GM12875 (cell line): ENCODE measurements at regions not wholly inside any gene's neighbourhood (a gene's known extent, or its start where the extent isn't known, plus 50 kb on each side); places are given as distances from the start of the nearest gene placed in this dataset.

ENCODE experiments used
- H3K4me3 ChIP-seq: one replicate; pipeline ENCODE4 v1.5.1; 2011; ENCODE audit warnings: low read depth, low read length, control low read depth
- TF ChIP-seq, protein P1 (sequence below): IDR thresholded peaks from 2 replicates; pipeline ENCODE4 v1.5.1; 2011; ENCODE audit warnings: low read depth, mild to moderate bottlenecking, control low read depth, inconsistent platforms, low read length, moderate library complexity, borderline replicate concordance; ENCODE audit not compliant: insufficient read depth

DNA sequence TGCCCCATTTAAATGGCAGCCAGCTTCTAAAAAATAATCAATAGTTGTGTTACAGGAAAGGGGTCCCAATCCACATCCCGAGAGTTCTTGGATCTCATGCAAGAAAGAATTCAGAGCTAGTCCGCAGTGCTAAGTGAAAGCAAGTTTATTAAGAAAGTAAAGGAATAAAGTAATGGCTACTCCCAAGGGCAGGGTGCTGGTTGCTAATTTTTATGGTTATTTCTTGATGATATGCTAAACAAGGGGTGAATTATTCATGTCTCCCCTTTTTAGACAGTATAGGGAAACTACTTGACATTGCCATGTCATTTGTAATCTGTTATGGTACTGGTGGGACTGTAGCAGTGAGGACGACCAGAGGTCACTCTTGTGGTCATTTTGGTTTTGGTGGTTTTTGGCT is 591.3 kb downstream of the LRFN5 start:
- H3K4me3 ChIP-seq: no peak overlapping the region
- TF ChIP-seq, protein P1, sequence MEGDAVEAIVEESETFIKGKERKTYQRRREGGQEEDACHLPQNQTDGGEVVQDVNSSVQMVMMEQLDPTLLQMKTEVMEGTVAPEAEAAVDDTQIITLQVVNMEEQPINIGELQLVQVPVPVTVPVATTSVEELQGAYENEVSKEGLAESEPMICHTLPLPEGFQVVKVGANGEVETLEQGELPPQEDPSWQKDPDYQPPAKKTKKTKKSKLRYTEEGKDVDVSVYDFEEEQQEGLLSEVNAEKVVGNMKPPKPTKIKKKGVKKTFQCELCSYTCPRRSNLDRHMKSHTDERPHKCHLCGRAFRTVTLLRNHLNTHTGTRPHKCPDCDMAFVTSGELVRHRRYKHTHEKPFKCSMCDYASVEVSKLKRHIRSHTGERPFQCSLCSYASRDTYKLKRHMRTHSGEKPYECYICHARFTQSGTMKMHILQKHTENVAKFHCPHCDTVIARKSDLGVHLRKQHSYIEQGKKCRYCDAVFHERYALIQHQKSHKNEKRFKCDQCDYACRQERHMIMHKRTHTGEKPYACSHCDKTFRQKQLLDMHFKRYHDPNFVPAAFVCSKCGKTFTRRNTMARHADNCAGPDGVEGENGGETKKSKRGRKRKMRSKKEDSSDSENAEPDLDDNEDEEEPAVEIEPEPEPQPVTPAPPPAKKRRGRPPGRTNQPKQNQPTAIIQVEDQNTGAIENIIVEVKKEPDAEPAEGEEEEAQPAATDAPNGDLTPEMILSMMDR: no peak

GRCh38 chr14:42192738-42193653 is 586.3 kb downstream of the LRFN5 start:
- H3K4me3 ChIP-seq: no peak overlapping the region
- TF ChIP-seq, protein P1: no peak

DNA sequence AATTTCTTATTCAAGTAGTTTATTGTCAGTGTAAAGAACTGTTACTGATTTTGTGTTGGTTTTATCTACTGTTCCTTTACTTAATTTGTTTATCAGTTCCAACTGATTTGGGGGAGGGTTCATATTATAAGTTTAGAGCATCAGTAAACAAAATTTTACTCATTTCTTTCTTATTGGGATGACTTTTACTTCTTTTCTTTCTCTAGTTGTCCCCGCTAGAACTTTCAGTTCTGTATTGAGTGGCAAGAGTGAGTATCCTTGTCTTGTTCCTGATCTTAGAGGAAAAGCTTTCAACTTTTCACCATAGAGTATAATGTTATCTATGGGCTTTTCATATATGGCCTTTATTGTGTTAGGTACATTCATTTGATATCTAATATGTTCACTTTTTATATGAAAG is 584.1 kb downstream of the LRFN5 start:
- TF ChIP-seq, protein P1: no peak
- H3K4me3 ChIP-seq: no peak overlapping the region

DNA sequence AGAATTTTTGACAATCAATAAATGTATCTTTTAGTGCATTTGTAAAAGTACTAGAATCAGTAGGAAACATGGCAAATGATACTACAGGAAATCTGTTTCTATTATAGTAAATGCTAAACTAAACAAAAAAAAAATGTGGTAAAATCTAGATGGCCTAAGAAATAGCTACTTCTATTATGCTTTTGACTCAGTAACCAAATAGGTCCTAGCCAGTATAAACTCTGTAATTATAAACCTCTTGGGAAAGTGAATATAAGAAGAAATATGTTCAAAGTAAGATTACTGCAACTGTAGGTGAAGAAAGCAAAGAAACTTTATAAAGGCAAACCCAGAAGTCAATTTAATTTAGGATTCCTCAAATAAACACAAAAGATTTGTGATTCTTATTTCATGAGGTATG is 581.2 kb downstream of the LRFN5 start:
- TF ChIP-seq, protein P1: no peak
- no peak overlapping the region for H3K4me3 ChIP-seq

GRCh38 chr14:42185718-42186117 is 579.0 kb downstream of the LRFN5 start:
- TF ChIP-seq, protein P1: no peak
- H3K4me3 ChIP-seq: no peak overlapping the region

DNA sequence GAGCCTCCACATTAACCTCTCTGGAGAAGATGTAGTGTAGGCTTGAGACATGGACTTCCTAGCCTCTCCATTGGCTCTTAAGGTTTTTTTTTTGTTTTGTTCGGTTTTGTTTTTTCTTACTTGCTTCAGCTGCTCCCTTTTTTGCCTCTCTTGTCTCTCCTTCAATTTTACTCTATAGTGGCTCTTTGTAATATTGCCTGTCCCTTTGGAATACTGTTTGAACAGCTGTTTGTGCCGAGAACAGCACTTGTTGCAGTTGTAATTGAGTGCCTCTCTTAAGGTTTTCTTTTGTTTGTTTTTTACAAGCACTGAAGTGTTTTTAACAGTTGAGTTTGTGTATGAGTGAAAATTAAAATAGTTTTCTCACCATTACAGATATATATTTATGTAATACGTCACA is 567.7 kb downstream of the LRFN5 start:
- H3K4me3 ChIP-seq: no peak overlapping the region
- TF ChIP-seq, protein P1: no peak

DNA sequence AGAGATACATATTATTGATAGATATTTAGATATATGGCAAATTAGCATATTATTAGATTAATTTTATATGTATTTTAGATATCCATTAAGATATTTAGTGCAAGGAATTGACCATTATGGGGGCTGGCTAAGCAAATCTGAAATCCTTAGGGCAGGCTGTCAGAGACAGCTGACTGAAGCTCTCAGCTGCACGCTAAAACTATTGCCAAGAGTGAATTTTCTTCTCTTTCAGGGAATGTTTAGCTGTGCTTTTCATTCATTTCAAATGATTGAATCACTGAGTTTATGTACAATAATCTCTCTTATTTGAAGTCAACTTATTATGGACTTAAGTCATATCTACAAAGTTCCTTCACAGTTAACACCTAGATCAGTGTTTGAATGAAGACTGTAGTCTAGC is 566.5 kb downstream of the LRFN5 start:
- TF ChIP-seq, protein P1: no peak
- H3K4me3 ChIP-seq: no peak overlapping the region
